GM12875 (cell line): ENCODE measurements at regions not wholly inside any gene's neighbourhood (a gene's known extent, or its start where the extent isn't known, plus 50 kb on each side); places are given as distances from the start of the nearest gene placed in this dataset.

Experiments
- H3K4me3 ChIP-seq: one replicate; pipeline ENCODE4 v1.5.1; 2011; ENCODE audit warnings: low read depth, low read length, control low read depth
- TF ChIP-seq, protein P1 (sequence below): IDR thresholded peaks from 2 replicates; pipeline ENCODE4 v1.5.1; 2011; ENCODE audit warnings: low read depth, mild to moderate bottlenecking, control low read depth, inconsistent platforms, low read length, moderate library complexity, borderline replicate concordance; ENCODE audit not compliant: insufficient read depth

GRCh38 chr2:175620106-175620505, 382.0 kb downstream of the LNPK start:
- TF ChIP-seq, protein P1, sequence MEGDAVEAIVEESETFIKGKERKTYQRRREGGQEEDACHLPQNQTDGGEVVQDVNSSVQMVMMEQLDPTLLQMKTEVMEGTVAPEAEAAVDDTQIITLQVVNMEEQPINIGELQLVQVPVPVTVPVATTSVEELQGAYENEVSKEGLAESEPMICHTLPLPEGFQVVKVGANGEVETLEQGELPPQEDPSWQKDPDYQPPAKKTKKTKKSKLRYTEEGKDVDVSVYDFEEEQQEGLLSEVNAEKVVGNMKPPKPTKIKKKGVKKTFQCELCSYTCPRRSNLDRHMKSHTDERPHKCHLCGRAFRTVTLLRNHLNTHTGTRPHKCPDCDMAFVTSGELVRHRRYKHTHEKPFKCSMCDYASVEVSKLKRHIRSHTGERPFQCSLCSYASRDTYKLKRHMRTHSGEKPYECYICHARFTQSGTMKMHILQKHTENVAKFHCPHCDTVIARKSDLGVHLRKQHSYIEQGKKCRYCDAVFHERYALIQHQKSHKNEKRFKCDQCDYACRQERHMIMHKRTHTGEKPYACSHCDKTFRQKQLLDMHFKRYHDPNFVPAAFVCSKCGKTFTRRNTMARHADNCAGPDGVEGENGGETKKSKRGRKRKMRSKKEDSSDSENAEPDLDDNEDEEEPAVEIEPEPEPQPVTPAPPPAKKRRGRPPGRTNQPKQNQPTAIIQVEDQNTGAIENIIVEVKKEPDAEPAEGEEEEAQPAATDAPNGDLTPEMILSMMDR: no peak
- no peak overlapping the region for H3K4me3 ChIP-seq

GRCh38 chr2:175619179-175620045, 382.7 kb downstream of the LNPK start:
- no peak overlapping the region for H3K4me3 ChIP-seq
- TF ChIP-seq, protein P1: no peak

DNA sequence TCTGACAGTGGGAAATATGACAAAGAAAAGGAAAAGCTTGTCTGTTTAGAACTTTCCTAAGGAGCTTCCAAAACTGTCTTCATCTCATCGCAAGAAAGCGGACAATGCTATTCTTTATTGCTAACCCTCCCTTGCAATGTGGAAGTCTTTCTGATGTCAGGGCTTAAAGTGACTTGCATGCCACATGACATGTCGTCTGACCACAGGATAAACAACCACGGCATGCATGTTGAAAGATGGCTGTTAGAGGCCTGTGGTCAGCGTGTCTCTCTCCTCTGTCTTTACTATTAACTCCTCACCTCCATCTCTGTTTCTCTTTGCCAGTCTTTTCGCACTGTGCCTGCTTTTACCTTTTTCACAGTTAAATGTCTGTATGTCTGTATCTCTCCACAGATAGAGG, 389.8 kb downstream of the LNPK start:
- H3K4me3 ChIP-seq: no peak overlapping the region
- TF ChIP-seq, protein P1: no peak

GRCh38 chr2:175606010-175606841, 395.8 kb downstream of the LNPK start:
- TF ChIP-seq, protein P1: no peak
- H3K4me3 ChIP-seq: no peak overlapping the region

DNA sequence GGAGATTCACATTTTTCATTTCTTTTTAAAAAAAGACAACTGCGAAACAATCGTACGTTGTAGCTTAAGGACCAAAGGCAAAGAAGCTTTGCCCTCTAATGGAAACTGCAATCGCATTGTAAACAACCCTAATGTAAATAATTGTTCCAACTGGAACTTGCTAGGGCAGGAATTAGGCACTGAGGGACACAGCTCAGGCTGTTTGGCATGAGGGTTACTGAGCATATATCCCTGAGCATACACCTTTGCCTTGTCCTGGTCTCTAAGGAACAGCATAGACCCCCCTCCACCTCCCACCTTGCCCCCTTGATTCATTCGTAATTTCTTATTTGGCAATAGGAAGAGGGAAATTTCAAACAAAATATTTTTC, 396.4 kb downstream of the LNPK start:
- no peak overlapping the region for H3K4me3 ChIP-seq
- TF ChIP-seq, protein P1: no peak

- no peak overlapping the region for H3K4me3 ChIP-seq
- TF ChIP-seq, protein P1: no peak
Measured at GRCh38 chr2:175601969-175602368, 400.1 kb downstream of the LNPK start.
